ENCODE measurements at regions not wholly inside any gene's neighbourhood (a gene's known extent, or its start where the extent isn't known, plus 50 kb on each side); places are given as distances from the start of the nearest gene placed in this dataset.

GRCh38 chr6:14460556-14460955 lies 343.0 kb downstream of the CD83 start:
- ChIA-PET POLR2A (no interaction called here), CTCF (no interaction called here)
- H3K4me1 Mint-ChIP-seq, result peaks cover 14% of the 10 kb centered on the region
- H3K27me3 Mint-ChIP-seq (ENCODE audit: low read depth), result peaks cover 8% of the 10 kb centered on the region
- DNase-seq (ENCODE audit: low spot score) (no peak), ATAC-seq (no peak)
- H3K4me3 Mint-ChIP-seq, result no peak overlapping the region
- TF ChIP-seq MAX (CRISPR knock-in tag; IDR thresholded peaks at IDR 0.05) (no peak), FOXJ3 (CRISPR knock-in tag; IDR thresholded peaks at IDR 0.05; ENCODE audit: borderline replicate concordance) (no peak), ZNF317 (CRISPR knock-in tag; IDR thresholded peaks at IDR 0.05; ENCODE audit: borderline replicate concordance, low read depth) (no peak), TEAD1 (CRISPR knock-in tag; IDR thresholded peaks at IDR 0.05) (no peak)
- H3K36me3 Mint-ChIP-seq, result peaks cover 31% of the 10 kb centered on the region
- H3K9me3 Mint-ChIP-seq, result peaks cover 30% of the 10 kb centered on the region
- no peak overlapping the region for H3K27ac Mint-ChIP-seq

- no peak for DNase-seq (ENCODE audit: low spot score)
- CTCF ChIA-PET, result interaction anchor here (1.2 kb wide), 1 partner anchor 333 kb away, joined by 3 read pairs; no protein-coding TSS in a partner anchor
These were observed 344.6 kb downstream of the CD83 start for GRCh38 chr6:14462135-14462534.

More at GRCh38 chr6:14462135-14462534, 344.6 kb downstream of the CD83 start:
- Mint-ChIP-seq H3K4me1 (peaks cover 11% of the 10 kb centered on the region), H3K4me3 (no peak overlapping the region), H3K27ac (no peak overlapping the region), H3K27me3 (ENCODE audit: low read depth) (peaks cover 8% of the 10 kb centered on the region), H3K36me3 (peaks cover 38% of the 10 kb centered on the region), H3K9me3 (peaks cover 39% of the 10 kb centered on the region)
- TF ChIP-seq ATF6 (CRISPR knock-in tag; IDR thresholded peaks at IDR 0.05) (no peak), FOXJ3 (CRISPR knock-in tag; IDR thresholded peaks at IDR 0.05; ENCODE audit: borderline replicate concordance) (no peak), CTCF (IDR thresholded peaks at IDR 0.05) (no peak), E2F5 (CRISPR knock-in tag; IDR thresholded peaks at IDR 0.05) (no peak), IRF2 (CRISPR knock-in tag; IDR thresholded peaks at IDR 0.05; ENCODE audit: borderline replicate concordance, low read depth) (no peak), ZNF416 (CRISPR knock-in tag; IDR thresholded peaks at IDR 0.05) (no peak), E2F4 (CRISPR knock-in tag; IDR thresholded peaks at IDR 0.05; ENCODE audit: borderline replicate concordance, low read depth) (no peak), CREM (CRISPR knock-in tag; IDR thresholded peaks at IDR 0.05) (no peak), ETV6 (CRISPR knock-in tag; IDR thresholded peaks at IDR 0.05) (no peak), RORB (CRISPR knock-in tag; IDR thresholded peaks at IDR 0.05) (no peak), CREB1 (CRISPR knock-in tag; IDR thresholded peaks at IDR 0.05) (no peak), JUN (CRISPR knock-in tag; IDR thresholded peaks at IDR 0.05) (no peak), ATF2 (CRISPR knock-in tag; IDR thresholded peaks at IDR 0.05; ENCODE audit: borderline replicate concordance, low read depth) (no peak), AR (CRISPR knock-in tag; IDR thresholded peaks at IDR 0.05) (no peak), ZNF219 (CRISPR knock-in tag; IDR thresholded peaks at IDR 0.05; ENCODE audit: borderline replicate concordance) (no peak), ZNF281 (CRISPR knock-in tag; IDR thresholded peaks at IDR 0.05) (no peak)
- POLR2A ChIA-PET, result no interaction called here
- no peak for ATAC-seq
